ENCODE measurements at regions not wholly inside any gene's neighbourhood (a gene's known extent, or its start where the extent isn't known, plus 50 kb on each side); places are given as distances from the start of the nearest gene placed in this dataset.

- Histone ChIP-seq H3K9me3 (no peaks in the 10 kb centered on the region), H3K27ac (replicated peaks in 1 of 4) (no peak overlapping the region), H3K4me3 (no peak overlapping the region), H3K4me1 (no peaks in the 10 kb centered on the region), H3K27me3 (no peaks in the 10 kb centered on the region), H3K36me3 (no peaks in the 10 kb centered on the region)
- TF ChIP-seq CTCF (IDR thresholded peaks at IDR 0.05): no peak
- TF ChIP-seq POLR2AphosphoS5 (IDR thresholded peaks at IDR 0.05): no peak
- 71% methylated on average over 7 of the region's 7 CpGs for WGBS
- no peak for DNase-seq (ENCODE audit: extremely low spot score)
- intact Hi-C loops (cut with DNase I): no loop called here
Measured at GRCh38 chr5:163379298-163380155, 57.9 kb upstream of the CCNG1 start.

- DNase-seq (ENCODE audit: extremely low spot score): no peak
- TF ChIP-seq POLR2AphosphoS5 (IDR thresholded peaks at IDR 0.05) (no peak), POLR2A (IDR thresholded peaks at IDR 0.05; ENCODE audit: low read depth) (no peak), CTCF (IDR thresholded peaks at IDR 0.05) (no peak), EP300 (IDR thresholded peaks at IDR 0.05) (no peak)
- Histone ChIP-seq H3K27ac (replicated peaks in 1 of 4) (no peak overlapping the region), H3K9me3 (no peaks in the 10 kb centered on the region), H3K36me3 (no peaks in the 10 kb centered on the region), H3K4me3 (no peak overlapping the region), H3K27me3 (no peaks in the 10 kb centered on the region), H3K4me1 (peaks cover 0 to 3% (median 0%) of the 10 kb centered on the region in 4 donors)
- intact Hi-C loops (cut with DNase I): no loop called here
- 96% methylated on average over 3 of the region's 3 CpGs for WGBS
Measured at GRCh38 chr5:163381832-163382231, 55.6 kb upstream of the CCNG1 start.

GRCh38 chr5:163383754-163384153 lies 53.6 kb upstream of the CCNG1 start:
- Histone ChIP-seq H3K4me3 (no peak overlapping the region), H3K36me3 (no peaks in the 10 kb centered on the region)
- no peak for DNase-seq (ENCODE audit: extremely low spot score)

GRCh38 chr5:163384669-163385068 lies 52.7 kb upstream of the CCNG1 start:
- Histone ChIP-seq H3K27me3 (no peaks in the 10 kb centered on the region), H3K4me3 (no peak overlapping the region), H3K36me3 (no peaks in the 10 kb centered on the region), H3K4me1 (peaks cover 0 to 3% (median 0%) of the 10 kb centered on the region in 4 donors), H3K27ac (replicated peaks in 1 of 4) (no peak overlapping the region), H3K9me3 (no peaks in the 10 kb centered on the region)
- WGBS: 71% methylated on average over 4 of the region's 4 CpGs
- intact Hi-C loops (cut with DNase I): no loop called here
- DNase-seq (ENCODE audit: extremely low spot score): no peak
- no peak for TF ChIP-seq CTCF (IDR thresholded peaks at IDR 0.05)
- TF ChIP-seq EP300 (IDR thresholded peaks at IDR 0.05): no peak
- TF ChIP-seq POLR2A (IDR thresholded peaks at IDR 0.05; ENCODE audit: low read depth): no peak
- TF ChIP-seq POLR2AphosphoS5 (IDR thresholded peaks at IDR 0.05): no peak

More at GRCh38 chr5:163383754-163384153, 53.6 kb upstream of the CCNG1 start:
- intact Hi-C loops (cut with DNase I): no loop called here
- WGBS: 82% methylated on average over 3 of the region's 3 CpGs
- TF ChIP-seq CTCF (IDR thresholded peaks at IDR 0.05) (no peak), POLR2A (IDR thresholded peaks at IDR 0.05; ENCODE audit: low read depth) (no peak), POLR2AphosphoS5 (IDR thresholded peaks at IDR 0.05) (no peak), EP300 (IDR thresholded peaks at IDR 0.05) (no peak)
- H3K27me3 ChIP-seq: no peaks in the 10 kb centered on the region
- H3K9me3 ChIP-seq: no peaks in the 10 kb centered on the region
- peaks cover 0 to 3% (median 0%) of the 10 kb centered on the region in 4 donors for H3K4me1 ChIP-seq
- no peak overlapping the region for H3K27ac ChIP-seq (replicated peaks in 1 of 4)
